Right lobe of liver (tissue), 6 donors: ENCODE measurements at regions not wholly inside any gene's neighbourhood (a gene's known extent, or its start where the extent isn't known, plus 50 kb on each side); places are given as distances from the start of the nearest gene placed in this dataset.

Experiments used
- ATAC-seq, 4 donors: fragments of 200-7000 bp; cut with Tn5 transposase; one replicate each; pipeline ENCODE4 v1.9.1; 2020; ENCODE audit warnings: mild to moderate bottlenecking in 4 of 4, moderate library complexity in 4 of 4
- DNase-seq, 3 donors: peaks; one replicate each; pipeline ENCODE4 v3.0.0-alpha.2; 2020
- H3K27ac ChIP-seq, 3 donors: fragments of 200-600 bp; one replicate each; pipeline ENCODE4 v1.8.0; 2022
- H3K27me3 ChIP-seq, 2 donors: fragments of 200-600 bp; one replicate each; pipeline ENCODE4 v1.8.0; 2022
- H3K36me3 ChIP-seq, 4 donors: fragments of 200-600 bp; sonication (generic) in 1 of 4; one replicate each; pipeline versions ENCODE4 v1.5.1 to v1.8.0; 2017 to 2022; ENCODE audit warnings: control low read depth in 1 of 4
- H3K4me1 ChIP-seq, 4 donors: fragments of 200-600 bp; sonication (generic) in 1 of 4; one replicate each; pipeline versions ENCODE4 v1.5.1 to v1.8.0; 2017 to 2022; ENCODE audit warnings: control low read depth in 1 of 4
- H3K4me3 ChIP-seq, 3 donors: fragments of 200-600 bp; one replicate each; pipeline ENCODE4 v1.8.0; 2022
- H3K9me3 ChIP-seq, 4 donors: fragments of 200-600 bp; sonication (generic) in 1 of 4; one replicate each; pipeline versions ENCODE4 v1.5.1 to v1.8.0; 2017 to 2022; ENCODE audit warnings: control low read depth in 1 of 4
- POLR2A ChIP-seq: fragments of 450-650 bp; IDR thresholded peaks from one replicate; pipeline ENCODE4 v1.6.1; 2017; ENCODE audit warnings: antibody characterized with exemption, mild to moderate bottlenecking
- WGBS: methylation state at CpG from one replicate; pipeline ENCODE4 v1.1.6; 2018; ENCODE audit warnings: low coverage, low lambda C conversion rate; ENCODE audit not compliant: insufficient coverage; ENCODE audit errors: missing lambda C conversion rate; 5-methylcytosine and 5-hydroxymethylcytosine counted together
- intact Hi-C, 2 donors: fragments of 100-400 bp; cut with DNase I; formaldehyde crosslinking; loops; one replicate each; pipeline versions ENCODE4 v1.11.2 to v1.14.1; 2022
- TF ChIP-seq, protein P1 (sequence below), 4 donors: fragments of 200-600 bp in 3 of 4; fragments of 450-650 bp in 1 of 4; IDR thresholded peaks; one replicate each; pipeline versions ENCODE4 v1.5.1 to v1.8.0; 2016 to 2022; ENCODE audit warnings: antibody characterized with exemption in 4 of 4, mild to moderate bottlenecking in 2 of 4
- donor health status: DM: no; HTN: yes; CAD: no.
- donor health status: DM: no; HTN: no; CAD: no.
- donor health status: DM: no; HTN: no; CAD: no.
- donor health status: DM: no; HTN: yes; CAD: no.
- donor health status: DM: no; HTN: yes; CAD: no.

DNA sequence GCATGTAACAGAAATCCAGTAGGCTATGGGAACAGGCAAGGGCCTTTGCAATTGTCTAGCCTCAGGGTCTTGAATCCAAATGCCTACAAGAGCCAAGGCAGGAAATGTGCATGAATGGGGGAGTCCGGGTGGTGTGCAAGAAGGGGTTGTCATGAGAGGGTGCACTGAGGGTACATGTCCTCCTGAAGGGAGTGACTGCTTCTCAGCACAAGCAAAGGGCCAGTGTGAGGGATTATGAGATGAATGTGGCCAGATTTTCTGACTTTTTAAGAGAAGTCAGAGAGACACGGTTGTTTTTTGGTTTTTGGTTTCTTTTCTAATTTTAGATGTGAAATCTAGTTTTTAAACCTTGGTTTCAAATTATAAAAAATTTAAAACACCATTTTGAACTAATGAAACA lies 76.5 kb upstream of the LSM6 start:
- TF ChIP-seq POLR2A: no peak
- TF ChIP-seq, protein P1, sequence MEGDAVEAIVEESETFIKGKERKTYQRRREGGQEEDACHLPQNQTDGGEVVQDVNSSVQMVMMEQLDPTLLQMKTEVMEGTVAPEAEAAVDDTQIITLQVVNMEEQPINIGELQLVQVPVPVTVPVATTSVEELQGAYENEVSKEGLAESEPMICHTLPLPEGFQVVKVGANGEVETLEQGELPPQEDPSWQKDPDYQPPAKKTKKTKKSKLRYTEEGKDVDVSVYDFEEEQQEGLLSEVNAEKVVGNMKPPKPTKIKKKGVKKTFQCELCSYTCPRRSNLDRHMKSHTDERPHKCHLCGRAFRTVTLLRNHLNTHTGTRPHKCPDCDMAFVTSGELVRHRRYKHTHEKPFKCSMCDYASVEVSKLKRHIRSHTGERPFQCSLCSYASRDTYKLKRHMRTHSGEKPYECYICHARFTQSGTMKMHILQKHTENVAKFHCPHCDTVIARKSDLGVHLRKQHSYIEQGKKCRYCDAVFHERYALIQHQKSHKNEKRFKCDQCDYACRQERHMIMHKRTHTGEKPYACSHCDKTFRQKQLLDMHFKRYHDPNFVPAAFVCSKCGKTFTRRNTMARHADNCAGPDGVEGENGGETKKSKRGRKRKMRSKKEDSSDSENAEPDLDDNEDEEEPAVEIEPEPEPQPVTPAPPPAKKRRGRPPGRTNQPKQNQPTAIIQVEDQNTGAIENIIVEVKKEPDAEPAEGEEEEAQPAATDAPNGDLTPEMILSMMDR (IDR thresholded peaks at IDR 0.05): no peak
- H3K4me1 ChIP-seq: no peaks in the 10 kb centered on the region
- DNase-seq: no peak
- ATAC-seq: no peak
- no peaks in the 10 kb centered on the region for H3K9me3 ChIP-seq
- H3K27me3 ChIP-seq: no peaks in the 10 kb centered on the region
- H3K27ac ChIP-seq: no peak overlapping the region
- WGBS: 84% methylated on average over 2 of the region's 2 CpGs
- intact Hi-C loops: no loop called here
- H3K36me3 ChIP-seq: no peaks in the 10 kb centered on the region
- no peak overlapping the region for H3K4me3 ChIP-seq

- Histone ChIP-seq H3K36me3 (no peaks in the 10 kb centered on the region), H3K4me3 (no peak overlapping the region), H3K9me3 (no peaks in the 10 kb centered on the region), H3K27ac (no peak overlapping the region), H3K4me1 (no peaks in the 10 kb centered on the region), H3K27me3 (no peaks in the 10 kb centered on the region)
- WGBS: 73% methylated on average over 1 of the region's 1 CpG
- ATAC-seq (no peak), DNase-seq (no peak)
- intact Hi-C loops: no loop called here
- no peak for TF ChIP-seq POLR2A
- TF ChIP-seq, protein P1 (IDR thresholded peaks at IDR 0.05): no peak
These were observed 77.1 kb upstream of the LSM6 start for GRCh38 chr4:146098397-146098796.

- intact Hi-C loops: no loop called here
- 57% methylated on average over 2 of the region's 2 CpGs for WGBS
- Histone ChIP-seq H3K4me1 (no peaks in the 10 kb centered on the region), H3K4me3 (no peak overlapping the region), H3K27ac (no peak overlapping the region), H3K9me3 (no peaks in the 10 kb centered on the region), H3K36me3 (no peaks in the 10 kb centered on the region), H3K27me3 (no peaks in the 10 kb centered on the region)
- TF ChIP-seq, protein P1 (IDR thresholded peaks at IDR 0.05): no peak
- no peak for TF ChIP-seq POLR2A
- DNase-seq: no peak
- no peak for ATAC-seq
These were observed 79.1 kb upstream of the LSM6 start for GRCh38 chr4:146096371-146096770.

DNA sequence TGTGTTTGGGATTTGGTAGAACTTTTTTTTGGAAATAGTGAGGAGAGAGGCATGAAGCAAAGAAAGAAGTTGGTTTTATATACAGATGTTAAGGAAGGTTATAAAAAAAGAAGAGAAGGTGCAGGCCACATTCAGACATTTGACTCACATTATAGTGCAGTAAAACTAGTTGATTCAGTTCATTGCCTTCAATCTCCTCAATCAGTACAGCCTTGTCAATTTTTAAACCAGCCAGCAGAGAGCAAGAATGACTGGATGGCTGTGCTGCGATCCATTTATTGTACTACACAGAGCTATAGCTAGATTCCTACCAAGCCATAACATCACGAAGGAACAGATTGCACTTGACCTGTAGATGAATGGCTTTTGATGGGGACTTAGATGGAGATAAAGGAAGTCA lies 79.7 kb upstream of the LSM6 start:
- DNase-seq: no peak

More for the DNA sequence above, 79.7 kb upstream of the LSM6 start:
- WGBS: 66% methylated on average over 2 of the region's 2 CpGs
- no peak overlapping the region for H3K27ac ChIP-seq
- H3K36me3 ChIP-seq: no peaks in the 10 kb centered on the region
- no peaks in the 10 kb centered on the region for H3K9me3 ChIP-seq
- intact Hi-C loops: no loop called here
- ATAC-seq: no peak
- no peaks in the 10 kb centered on the region for H3K27me3 ChIP-seq
- TF ChIP-seq, protein P1 (IDR thresholded peaks at IDR 0.05): no peak
- no peak for TF ChIP-seq POLR2A
- no peak overlapping the region for H3K4me3 ChIP-seq
- H3K4me1 ChIP-seq: no peaks in the 10 kb centered on the region
